AG04450 (cell line): ENCODE measurements at regions not wholly inside any gene's neighbourhood (a gene's known extent, or its start where the extent isn't known, plus 50 kb on each side); places are given as distances from the start of the nearest gene placed in this dataset.

Source experiments
- CTCF ChIA-PET: fragments of 300-600, 350-600 bp; formaldehyde crosslinking; extraction: SDS; loops from one replicate; lab custom pipeline; 2022; ENCODE audit warnings: antibody characterized with exemption, inconsistent platforms; lab: Charles Lee
- POLR2A ChIA-PET: fragments of 350-600 bp; formaldehyde crosslinking; extraction: SDS; loops from one replicate; lab custom pipeline; 2021; ENCODE audit warnings: antibody characterized with exemption, inconsistent platforms; lab: Yijun Ruan, JAX
- DNase-seq: peaks from one replicate; pipeline ENCODE4 v3.0.0-alpha.2; 2011; ENCODE audit warnings: low read depth, low spot score
- H3K27ac ChIP-seq: one replicate; pipeline ENCODE4 v1.5.1; 2012; ENCODE audit warnings: low read depth, low read length, control low read depth
- H3K27me3 ChIP-seq: one replicate; pipeline ENCODE4 v1.6.0; 2012; ENCODE audit warnings: low read length; ENCODE audit not compliant: control insufficient read depth, insufficient read depth
- H3K4me3 ChIP-seq: 2 replicates; pipeline ENCODE4 v1.5.1; 2011; ENCODE audit warnings: mild to moderate bottlenecking, low read depth, low read length, control low read depth
- H3K9me3 ChIP-seq: 2 replicates; pipeline ENCODE4 v1.5.1; 2012; ENCODE audit warnings: low read length; ENCODE audit not compliant: control insufficient read depth, insufficient read depth
- TF ChIP-seq, protein P1 (sequence below): IDR thresholded peaks from 2 replicates; pipeline ENCODE4 v1.5.1; 2011; ENCODE audit warnings: low read depth, low read length, control low read depth, inconsistent platforms

DNA sequence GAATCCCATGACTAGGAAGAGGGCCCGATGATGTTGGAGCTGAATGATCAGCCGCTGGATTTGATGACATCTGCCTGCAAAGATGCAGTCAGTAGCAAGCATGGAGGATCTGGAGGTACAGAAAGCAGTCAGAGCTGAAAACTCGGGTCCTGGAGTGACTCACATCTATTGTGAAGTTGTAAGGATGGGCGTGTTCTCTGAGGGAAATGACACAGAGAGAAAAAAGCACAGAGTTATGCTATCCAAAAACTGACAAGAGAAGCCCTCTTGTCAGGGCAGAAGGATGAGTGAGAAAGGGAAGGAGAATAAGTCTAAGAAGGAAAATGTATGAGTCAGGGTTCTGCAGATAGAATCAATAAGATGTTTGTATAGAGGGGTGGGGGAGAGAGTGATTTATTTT, 380.4 kb upstream of the CCDC196 start:
- no peak overlapping the region for H3K27ac ChIP-seq
- H3K27me3 ChIP-seq, result no peaks in the 10 kb centered on the region
- no peak overlapping the region for H3K4me3 ChIP-seq
- TF ChIP-seq, protein P1, sequence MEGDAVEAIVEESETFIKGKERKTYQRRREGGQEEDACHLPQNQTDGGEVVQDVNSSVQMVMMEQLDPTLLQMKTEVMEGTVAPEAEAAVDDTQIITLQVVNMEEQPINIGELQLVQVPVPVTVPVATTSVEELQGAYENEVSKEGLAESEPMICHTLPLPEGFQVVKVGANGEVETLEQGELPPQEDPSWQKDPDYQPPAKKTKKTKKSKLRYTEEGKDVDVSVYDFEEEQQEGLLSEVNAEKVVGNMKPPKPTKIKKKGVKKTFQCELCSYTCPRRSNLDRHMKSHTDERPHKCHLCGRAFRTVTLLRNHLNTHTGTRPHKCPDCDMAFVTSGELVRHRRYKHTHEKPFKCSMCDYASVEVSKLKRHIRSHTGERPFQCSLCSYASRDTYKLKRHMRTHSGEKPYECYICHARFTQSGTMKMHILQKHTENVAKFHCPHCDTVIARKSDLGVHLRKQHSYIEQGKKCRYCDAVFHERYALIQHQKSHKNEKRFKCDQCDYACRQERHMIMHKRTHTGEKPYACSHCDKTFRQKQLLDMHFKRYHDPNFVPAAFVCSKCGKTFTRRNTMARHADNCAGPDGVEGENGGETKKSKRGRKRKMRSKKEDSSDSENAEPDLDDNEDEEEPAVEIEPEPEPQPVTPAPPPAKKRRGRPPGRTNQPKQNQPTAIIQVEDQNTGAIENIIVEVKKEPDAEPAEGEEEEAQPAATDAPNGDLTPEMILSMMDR, result no peak
- CTCF ChIA-PET, result no interaction called here
- POLR2A ChIA-PET, result no interaction called here
- no peak for DNase-seq
- no peaks in the 10 kb centered on the region for H3K9me3 ChIP-seq

DNA sequence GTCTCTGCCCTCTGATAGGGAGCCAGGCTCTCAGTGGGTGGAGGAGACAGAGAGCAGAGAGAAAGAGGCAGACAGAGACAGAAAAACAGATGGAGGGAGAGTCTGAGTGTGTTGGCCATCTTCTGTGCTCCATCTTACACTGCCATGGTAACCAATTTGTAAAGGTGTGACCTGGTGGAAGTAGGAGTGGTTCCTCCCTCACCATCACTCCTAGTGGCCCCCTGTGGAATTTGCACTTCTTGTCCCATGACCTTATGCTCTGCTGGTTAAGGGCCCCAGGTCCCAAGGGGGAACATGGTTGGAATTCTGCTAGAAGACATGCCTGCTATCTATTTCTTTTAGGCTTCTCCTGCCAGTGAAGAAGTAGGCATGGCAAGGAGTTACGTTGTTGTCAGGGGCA, 376.7 kb upstream of the CCDC196 start:
- ChIA-PET POLR2A (no interaction called here), CTCF (no interaction called here)
- Histone ChIP-seq H3K27me3 (no peaks in the 10 kb centered on the region), H3K27ac (no peak overlapping the region), H3K9me3 (no peaks in the 10 kb centered on the region), H3K4me3 (no peak overlapping the region)
- TF ChIP-seq, protein P1, result no peak
- DNase-seq, result no peak

DNA sequence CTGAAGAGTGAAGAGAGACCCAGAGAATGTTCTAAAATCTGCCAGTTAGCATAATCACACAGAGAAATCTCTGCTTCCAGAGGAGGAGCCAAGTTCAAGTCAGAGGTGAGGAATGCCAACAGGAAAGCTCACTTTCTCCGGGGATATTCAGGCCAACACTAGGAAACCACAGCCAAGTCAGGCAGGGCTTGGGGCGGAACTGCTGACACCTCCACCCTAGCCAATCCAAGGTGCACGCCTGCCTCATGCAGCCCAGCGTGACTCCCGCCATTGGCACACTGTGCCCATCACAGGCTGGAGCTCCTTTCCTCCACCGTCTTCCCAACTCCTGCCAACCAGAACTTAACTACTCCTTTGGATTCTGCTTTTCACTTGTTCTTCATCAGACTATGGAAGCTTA, 374.3 kb upstream of the CCDC196 start:
- Histone ChIP-seq H3K9me3 (no peaks in the 10 kb centered on the region), H3K27me3 (no peaks in the 10 kb centered on the region), H3K4me3 (no peak overlapping the region), H3K27ac (no peak overlapping the region)
- POLR2A ChIA-PET, result no interaction called here
- CTCF ChIA-PET, result interaction anchor here (0.6 kb wide), 1 partner anchor 248 kb away, joined by 4 read pairs; no protein-coding TSS in a partner anchor
- TF ChIP-seq, protein P1, result no peak
- no peak for DNase-seq

DNA sequence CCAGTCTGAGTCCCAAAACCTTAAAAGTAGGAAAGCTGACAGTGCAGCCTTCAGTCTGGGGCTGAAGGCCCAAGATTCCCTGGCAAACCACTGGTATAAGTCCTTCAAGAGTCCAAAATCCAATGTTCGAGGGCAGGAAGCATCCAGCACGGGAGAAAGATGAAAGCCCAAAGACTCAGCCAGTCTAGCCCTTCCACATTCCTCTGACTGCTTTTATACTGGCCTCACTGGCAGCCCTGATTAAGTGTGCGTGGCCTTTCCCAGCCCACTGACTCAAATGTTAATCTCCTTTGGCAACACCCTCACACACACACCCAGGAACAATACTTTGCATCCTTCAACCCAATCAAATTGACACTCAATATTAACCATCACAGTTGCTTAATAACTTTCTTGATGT, 372.1 kb upstream of the CCDC196 start:
- TF ChIP-seq, protein P1, result no peak
- Histone ChIP-seq H3K4me3 (no peak overlapping the region), H3K27me3 (no peaks in the 10 kb centered on the region), H3K27ac (no peak overlapping the region), H3K9me3 (no peaks in the 10 kb centered on the region)
- CTCF ChIA-PET, result no interaction called here
- DNase-seq, result no peak
- POLR2A ChIA-PET, result no interaction called here

DNA sequence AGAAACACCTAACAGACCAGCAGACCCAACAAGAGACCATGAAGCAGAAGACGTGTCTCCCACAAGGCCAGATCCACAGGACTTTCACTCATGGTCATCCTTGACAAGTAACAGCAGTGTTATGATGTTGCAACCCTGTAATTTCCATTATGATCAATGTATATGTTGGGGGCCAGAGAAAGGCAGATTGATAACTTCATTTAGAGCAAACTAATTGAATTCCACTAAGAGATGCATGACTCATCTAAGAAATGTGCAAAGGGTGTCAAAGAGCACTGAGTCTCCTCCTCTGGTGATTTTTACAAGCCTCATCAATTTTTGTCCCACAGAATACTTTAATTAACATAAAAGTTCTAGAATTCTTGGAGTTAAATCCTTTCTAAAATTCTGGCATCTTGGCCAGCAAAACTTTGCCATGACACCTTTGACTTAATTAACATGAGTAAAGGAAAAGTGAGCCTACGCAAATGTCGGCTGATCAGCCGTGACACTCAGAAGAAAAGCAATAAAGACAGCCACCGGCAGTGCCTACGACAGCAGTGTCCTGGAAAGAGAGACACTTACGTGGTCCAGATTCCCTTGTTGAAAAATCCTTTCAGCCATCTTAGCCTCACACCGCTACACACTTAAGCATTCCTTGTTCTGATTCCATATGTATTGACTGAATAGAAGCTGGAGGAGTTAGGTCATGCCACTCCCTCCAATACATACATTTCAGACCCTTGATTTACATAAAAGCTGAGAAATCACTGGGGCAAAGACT, 370.2 kb upstream of the CCDC196 start:
- Histone ChIP-seq H3K27me3 (no peaks in the 10 kb centered on the region), H3K9me3 (no peaks in the 10 kb centered on the region), H3K27ac (no peak overlapping the region), H3K4me3 (no peak overlapping the region)
- CTCF ChIA-PET, result no interaction called here
- TF ChIP-seq, protein P1, result no peak
- no peak for DNase-seq
- POLR2A ChIA-PET, result no interaction called here
